ENCODE measurements at regions not wholly inside any gene's neighbourhood (a gene's known extent, or its start where the extent isn't known, plus 50 kb on each side); places are given as distances from the start of the nearest gene placed in this dataset.

DNA sequence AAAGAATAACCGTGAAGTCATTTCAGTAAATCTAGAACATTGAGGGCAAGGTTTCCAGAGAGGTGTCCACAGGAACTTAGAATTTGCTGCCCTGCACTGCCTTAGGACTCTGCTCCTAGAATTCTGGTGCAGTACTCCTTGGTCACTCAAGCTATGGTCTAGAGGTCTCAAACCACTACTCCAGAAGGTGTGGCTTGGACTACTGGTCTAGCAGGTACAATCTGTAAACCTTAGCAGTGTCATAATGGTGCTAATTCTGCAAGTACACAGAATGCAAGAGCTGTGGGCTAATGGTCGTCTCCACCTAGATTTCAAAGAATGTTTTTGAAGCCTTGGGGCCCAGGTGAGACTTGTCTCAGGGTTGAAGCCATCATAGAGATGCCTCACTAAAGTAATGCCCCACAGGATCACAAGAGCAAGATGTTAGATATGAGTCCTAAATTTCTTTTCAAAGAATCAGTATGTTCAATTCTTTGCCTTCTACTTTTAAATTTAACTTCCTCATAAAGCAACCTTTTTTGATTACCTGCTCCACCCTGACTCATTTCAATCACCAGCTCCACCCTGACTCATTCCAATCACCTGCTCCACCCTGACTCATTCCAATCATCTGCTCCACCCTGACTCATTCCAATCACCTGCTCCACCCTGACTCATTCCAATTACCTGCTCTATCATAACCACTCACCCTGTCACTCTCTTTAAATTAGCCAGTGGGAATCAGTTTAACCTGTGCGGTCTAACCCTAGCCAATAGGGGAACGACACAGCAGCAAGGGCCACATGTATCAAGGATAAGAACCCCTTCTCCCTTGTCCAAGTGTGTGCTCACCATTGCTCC is 1111.8 kb upstream of the ACO1 start:
- H3K9me3 ChIP-seq (ENCODE audit: control insufficient read depth, low read length), result no peaks in the 10 kb centered on the region
- no peak overlapping the region for H3K4me3 ChIP-seq (ENCODE audit: insufficient read depth, low read depth, low read length)
- no peaks in the 10 kb centered on the region for H3K4me1 ChIP-seq (ENCODE audit: control insufficient read depth, insufficient read depth, low read length)
- H3K27ac ChIP-seq (ENCODE audit: insufficient read depth, low read depth, low read length, poor library complexity, severe bottlenecking), result no peak overlapping the region
- no peaks in the 10 kb centered on the region for H3K36me3 ChIP-seq (ENCODE audit: control insufficient read depth, insufficient read depth, low read length)
- 72 to 73% methylated on average over 4 of the region's 4 CpGs for WGBS, 2 experiments
- H3K27me3 ChIP-seq (ENCODE audit: control insufficient read depth, insufficient read depth, low read length, poor library complexity, severe bottlenecking), result no peaks in the 10 kb centered on the region

DNA sequence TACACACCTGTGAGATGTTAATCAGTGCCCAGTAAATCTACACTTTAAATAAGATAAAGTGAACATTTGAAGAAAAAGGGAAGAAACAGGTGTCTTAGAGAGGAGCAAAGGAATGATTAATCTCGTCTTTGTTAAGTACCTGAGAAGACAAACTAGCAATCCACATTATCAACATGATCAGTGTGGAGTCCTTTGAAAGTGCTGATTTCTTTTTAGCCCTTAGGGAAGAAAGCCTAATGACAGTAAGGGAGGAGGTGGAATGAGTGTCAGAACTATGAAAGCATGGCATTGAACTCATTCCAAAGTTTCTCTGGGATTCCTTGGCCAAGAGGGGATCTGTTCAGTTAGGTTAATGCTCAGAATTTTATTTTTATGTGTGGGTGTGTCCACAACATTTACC is 1109.0 kb upstream of the ACO1 start:
- H3K36me3 ChIP-seq (ENCODE audit: control insufficient read depth, insufficient read depth, low read length), result no peaks in the 10 kb centered on the region
- no peaks in the 10 kb centered on the region for H3K4me1 ChIP-seq (ENCODE audit: control insufficient read depth, insufficient read depth, low read length)
- no peaks in the 10 kb centered on the region for H3K9me3 ChIP-seq (ENCODE audit: control insufficient read depth, low read length)
- H3K27me3 ChIP-seq (ENCODE audit: control insufficient read depth, insufficient read depth, low read length, poor library complexity, severe bottlenecking), result no peaks in the 10 kb centered on the region
- no peak overlapping the region for H3K27ac ChIP-seq (ENCODE audit: insufficient read depth, low read depth, low read length, poor library complexity, severe bottlenecking)
- H3K4me3 ChIP-seq (ENCODE audit: insufficient read depth, low read depth, low read length), result no peak overlapping the region
- 44 to 80% methylated on average over 1 of the region's 1 CpG for WGBS, 2 experiments

- H3K36me3 ChIP-seq (ENCODE audit: control insufficient read depth, insufficient read depth, low read length), result no peaks in the 10 kb centered on the region
- WGBS, 2 experiments, result 93 to 95% methylated on average over 3 of the region's 3 CpGs
- no peaks in the 10 kb centered on the region for H3K9me3 ChIP-seq (ENCODE audit: control insufficient read depth, low read length)
- no peaks in the 10 kb centered on the region for H3K4me1 ChIP-seq (ENCODE audit: control insufficient read depth, insufficient read depth, low read length)
- no peaks in the 10 kb centered on the region for H3K27me3 ChIP-seq (ENCODE audit: control insufficient read depth, insufficient read depth, low read length, poor library complexity, severe bottlenecking)
- no peak overlapping the region for H3K4me3 ChIP-seq (ENCODE audit: insufficient read depth, low read depth, low read length)
- no peak overlapping the region for H3K27ac ChIP-seq (ENCODE audit: insufficient read depth, low read depth, low read length, poor library complexity, severe bottlenecking)
Observed at GRCh38 chr9:31290731-31291130, 1093.7 kb upstream of the ACO1 start.

- Histone ChIP-seq H3K27ac (ENCODE audit: insufficient read depth, low read depth, low read length, poor library complexity, severe bottlenecking) (no peak overlapping the region), H3K36me3 (ENCODE audit: control insufficient read depth, insufficient read depth, low read length) (no peaks in the 10 kb centered on the region), H3K9me3 (ENCODE audit: control insufficient read depth, low read length) (no peaks in the 10 kb centered on the region), H3K4me3 (ENCODE audit: insufficient read depth, low read depth, low read length) (no peak overlapping the region), H3K4me1 (ENCODE audit: control insufficient read depth, insufficient read depth, low read length) (no peaks in the 10 kb centered on the region), H3K27me3 (ENCODE audit: control insufficient read depth, insufficient read depth, low read length, poor library complexity, severe bottlenecking) (no peaks in the 10 kb centered on the region)
- WGBS, 2 experiments, result 87 to 92% methylated on average over 3 of the region's 4 CpGs
Observed at GRCh38 chr9:31302620-31303418, 1081.6 kb upstream of the ACO1 start.

DNA sequence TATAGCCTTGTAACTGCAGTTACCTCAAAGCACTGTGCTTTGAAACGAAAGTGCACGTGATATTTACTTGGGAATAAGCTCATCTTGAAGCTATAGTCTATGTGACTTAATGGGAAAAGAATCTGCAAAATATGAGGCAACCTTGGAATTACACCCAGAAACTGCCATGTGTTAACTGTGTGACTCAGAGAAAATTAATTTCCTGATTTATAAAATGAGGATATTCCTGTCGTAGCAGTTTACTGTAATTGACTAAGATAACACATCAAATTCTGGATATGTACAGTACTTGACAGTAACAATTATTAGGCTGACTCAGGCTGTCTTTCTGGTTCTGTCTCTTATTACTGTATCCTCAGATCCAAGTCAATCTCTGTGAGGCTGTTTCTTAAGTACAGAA is 1079.9 kb upstream of the ACO1 start:
- H3K4me3 ChIP-seq (ENCODE audit: insufficient read depth, low read depth, low read length), result no peak overlapping the region
- H3K36me3 ChIP-seq (ENCODE audit: control insufficient read depth, insufficient read depth, low read length), result no peaks in the 10 kb centered on the region
- no peak overlapping the region for H3K27ac ChIP-seq (ENCODE audit: insufficient read depth, low read depth, low read length, poor library complexity, severe bottlenecking)
- no peaks in the 10 kb centered on the region for H3K4me1 ChIP-seq (ENCODE audit: control insufficient read depth, insufficient read depth, low read length)
- no peaks in the 10 kb centered on the region for H3K9me3 ChIP-seq (ENCODE audit: control insufficient read depth, low read length)
- H3K27me3 ChIP-seq (ENCODE audit: control insufficient read depth, insufficient read depth, low read length, poor library complexity, severe bottlenecking), result no peaks in the 10 kb centered on the region
- 89 to 96% methylated on average over 2 to 3 of the region's 3 CpGs for WGBS, 2 experiments

DNA sequence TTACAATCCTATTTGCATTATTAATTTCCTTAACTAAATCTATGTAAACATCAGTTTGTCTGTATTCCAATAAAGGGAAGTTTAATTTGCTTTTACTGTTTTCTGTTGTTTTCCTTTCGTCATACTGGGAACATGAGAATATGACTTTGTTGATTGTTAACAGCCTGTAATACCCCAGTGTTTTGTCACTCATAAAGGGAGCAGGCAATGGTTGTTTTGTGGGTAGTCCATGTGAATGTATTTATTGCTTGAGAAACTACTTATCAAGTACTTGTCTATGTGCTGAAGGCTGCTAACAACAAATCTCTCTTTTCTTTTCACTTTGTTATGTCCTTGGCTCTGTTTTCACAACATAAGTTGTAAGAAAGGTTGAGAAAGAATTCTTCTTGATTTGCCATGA is 1070.2 kb upstream of the ACO1 start:
- H3K4me1 ChIP-seq (ENCODE audit: control insufficient read depth, insufficient read depth, low read length), result no peaks in the 10 kb centered on the region
- H3K27me3 ChIP-seq (ENCODE audit: control insufficient read depth, insufficient read depth, low read length, poor library complexity, severe bottlenecking), result no peaks in the 10 kb centered on the region
- H3K9me3 ChIP-seq (ENCODE audit: control insufficient read depth, low read length), result no peaks in the 10 kb centered on the region
- WGBS, 2 experiments, result 88 to 92% methylated on average over 1 of the region's 1 CpG
- no peaks in the 10 kb centered on the region for H3K36me3 ChIP-seq (ENCODE audit: control insufficient read depth, insufficient read depth, low read length)
- H3K27ac ChIP-seq (ENCODE audit: insufficient read depth, low read depth, low read length, poor library complexity, severe bottlenecking), result no peak overlapping the region
- H3K4me3 ChIP-seq (ENCODE audit: insufficient read depth, low read depth, low read length), result no peak overlapping the region

DNA sequence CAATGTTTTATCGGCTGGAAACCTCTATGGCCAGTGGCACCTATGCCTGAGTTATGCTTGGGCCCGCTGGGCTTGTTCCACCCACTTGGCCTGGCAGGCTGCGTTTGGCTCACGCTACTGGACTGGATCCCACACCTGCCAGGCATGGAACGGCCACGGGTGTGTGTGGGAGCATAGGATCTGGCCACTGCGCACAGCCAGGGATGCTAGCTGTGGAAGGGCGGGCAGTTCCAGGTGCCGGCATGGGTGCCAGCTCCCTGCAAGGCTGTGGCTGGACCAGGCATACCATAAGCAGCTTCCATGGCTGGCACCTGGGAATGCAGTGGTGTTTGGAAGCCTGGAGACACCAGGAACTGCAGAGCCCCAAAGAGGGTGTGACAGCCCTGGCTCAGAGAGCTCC is 1063.9 kb upstream of the ACO1 start:
- Histone ChIP-seq H3K27ac (ENCODE audit: insufficient read depth, low read depth, low read length, poor library complexity, severe bottlenecking) (no peak overlapping the region), H3K27me3 (ENCODE audit: control insufficient read depth, insufficient read depth, low read length, poor library complexity, severe bottlenecking) (no peaks in the 10 kb centered on the region), H3K9me3 (ENCODE audit: control insufficient read depth, low read length) (no peaks in the 10 kb centered on the region), H3K4me1 (ENCODE audit: control insufficient read depth, insufficient read depth, low read length) (no peaks in the 10 kb centered on the region), H3K4me3 (ENCODE audit: insufficient read depth, low read depth, low read length) (no peak overlapping the region), H3K36me3 (ENCODE audit: control insufficient read depth, insufficient read depth, low read length) (no peaks in the 10 kb centered on the region)
- WGBS, 2 experiments, result 96 to 97% methylated on average over 9 of the region's 9 CpGs

- WGBS, 2 experiments, result 84 to 88% methylated on average over 6 of the region's 6 CpGs
- Histone ChIP-seq H3K9me3 (ENCODE audit: control insufficient read depth, low read length) (no peaks in the 10 kb centered on the region), H3K4me1 (ENCODE audit: control insufficient read depth, insufficient read depth, low read length) (no peaks in the 10 kb centered on the region), H3K27ac (ENCODE audit: insufficient read depth, low read depth, low read length, poor library complexity, severe bottlenecking) (no peak overlapping the region), H3K4me3 (ENCODE audit: insufficient read depth, low read depth, low read length) (no peak overlapping the region), H3K36me3 (ENCODE audit: control insufficient read depth, insufficient read depth, low read length) (no peaks in the 10 kb centered on the region), H3K27me3 (ENCODE audit: control insufficient read depth, insufficient read depth, low read length, poor library complexity, severe bottlenecking) (no peaks in the 10 kb centered on the region)
Observed at GRCh38 chr9:31321256-31321655, 1063.2 kb upstream of the ACO1 start.

- no peaks in the 10 kb centered on the region for H3K36me3 ChIP-seq (ENCODE audit: control insufficient read depth, insufficient read depth, low read length)
- no peak overlapping the region for H3K4me3 ChIP-seq (ENCODE audit: insufficient read depth, low read depth, low read length)
- WGBS, 2 experiments, result 96 to 98% methylated on average over 3 of the region's 3 CpGs
- no peak overlapping the region for H3K27ac ChIP-seq (ENCODE audit: insufficient read depth, low read depth, low read length, poor library complexity, severe bottlenecking)
- H3K4me1 ChIP-seq (ENCODE audit: control insufficient read depth, insufficient read depth, low read length), result no peaks in the 10 kb centered on the region
- H3K27me3 ChIP-seq (ENCODE audit: control insufficient read depth, insufficient read depth, low read length, poor library complexity, severe bottlenecking), result no peaks in the 10 kb centered on the region
- no peaks in the 10 kb centered on the region for H3K9me3 ChIP-seq (ENCODE audit: control insufficient read depth, low read length)
Observed at GRCh38 chr9:31321686-31322085, 1062.8 kb upstream of the ACO1 start.

DNA sequence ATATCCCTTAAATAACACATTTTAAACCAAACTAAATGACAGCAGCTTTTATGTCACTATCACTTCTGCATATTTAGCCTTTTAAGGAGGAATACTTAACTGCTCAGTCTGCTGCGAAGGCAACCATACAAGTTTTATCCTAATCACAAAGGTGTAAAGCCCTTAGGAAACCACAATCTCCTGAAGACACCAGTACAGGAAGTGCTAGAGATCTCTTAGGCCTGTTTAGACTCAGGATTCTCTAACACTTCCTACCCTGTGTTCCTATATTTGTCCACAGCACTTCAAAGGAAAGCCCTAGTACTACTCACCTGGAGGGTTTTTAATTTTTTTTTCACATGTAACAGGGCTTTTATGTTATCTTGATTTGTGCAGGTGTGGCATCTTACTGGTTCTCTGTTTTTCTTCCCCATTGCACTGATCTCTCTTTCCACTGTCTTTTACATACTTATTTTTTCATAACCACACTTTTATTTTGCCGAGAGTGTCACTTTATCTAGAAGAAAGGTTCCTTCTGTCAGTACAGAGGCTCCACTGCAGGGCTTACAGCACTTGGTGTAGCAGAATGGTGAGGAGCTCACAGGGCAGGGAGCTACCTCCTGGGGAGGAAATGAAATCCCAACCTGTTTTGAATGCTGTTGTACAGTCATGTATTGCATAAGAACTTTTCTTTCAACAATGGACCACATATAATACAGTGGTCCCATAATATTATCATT is 1060.6 kb upstream of the ACO1 start:
- no peaks in the 10 kb centered on the region for H3K36me3 ChIP-seq (ENCODE audit: control insufficient read depth, insufficient read depth, low read length)
- H3K27ac ChIP-seq (ENCODE audit: insufficient read depth, low read depth, low read length, poor library complexity, severe bottlenecking), result no peak overlapping the region
- no peak overlapping the region for H3K4me3 ChIP-seq (ENCODE audit: insufficient read depth, low read depth, low read length)
- H3K9me3 ChIP-seq (ENCODE audit: control insufficient read depth, low read length), result no peaks in the 10 kb centered on the region
- 91 to 93% methylated on average over 2 of the region's 2 CpGs for WGBS, 2 experiments
- H3K4me1 ChIP-seq (ENCODE audit: control insufficient read depth, insufficient read depth, low read length), result no peaks in the 10 kb centered on the region
- H3K27me3 ChIP-seq (ENCODE audit: control insufficient read depth, insufficient read depth, low read length, poor library complexity, severe bottlenecking), result no peaks in the 10 kb centered on the region

Data from ectodermal cell (in vitro differentiated cells).